H9 (cell line): ENCODE measurements at regions not wholly inside any gene's neighbourhood (a gene's known extent, or its start where the extent isn't known, plus 50 kb on each side); places are given as distances from the start of the nearest gene placed in this dataset.

Experiments used
- DNase-seq: peaks from one replicate; pipeline ENCODE4 v3.0.0-alpha.2; 2017
- H2AFZ ChIP-seq: one replicate; pipeline ENCODE4 v1.6.1; 2013; ENCODE audit warnings: mild to moderate bottlenecking, low read length, control low read depth, moderate library complexity
- H2AK5ac ChIP-seq: 2 replicates; pipeline ENCODE4 v1.6.1; 2013; ENCODE audit warnings: low read length, control low read depth, mixed read lengths; ENCODE audit not compliant: insufficient read length
- H2BK120ac ChIP-seq: one replicate; pipeline ENCODE4 v1.6.1; 2013; ENCODE audit warnings: low read depth, mild to moderate bottlenecking, low read length, control low read depth, inconsistent platforms; ENCODE audit not compliant: poor library complexity, severe bottlenecking
- H2BK12ac ChIP-seq: 2 replicates; pipeline ENCODE4 v1.6.1; 2013; ENCODE audit warnings: low read length, control low read depth, mixed read lengths, low read depth; ENCODE audit not compliant: insufficient read length
- H2BK15ac ChIP-seq: 2 replicates; pipeline ENCODE4 v1.6.1; 2013; ENCODE audit warnings: low read depth, low read length, control low read depth
- H2BK20ac ChIP-seq: one replicate; pipeline ENCODE4 v1.6.1; 2013; ENCODE audit warnings: low read depth, mild to moderate bottlenecking, low read length, control low read depth, inconsistent platforms; ENCODE audit not compliant: poor library complexity, severe bottlenecking
- H2BK5ac ChIP-seq: 2 replicates; pipeline ENCODE4 v1.6.1; 2013; ENCODE audit warnings: low read length, control low read depth, mixed read lengths; ENCODE audit not compliant: insufficient read length
- H3K14ac ChIP-seq: 2 replicates; pipeline ENCODE4 v1.6.1; 2013; ENCODE audit warnings: low read length, control low read depth; ENCODE audit not compliant: insufficient read depth
- H3K18ac ChIP-seq: 2 replicates; pipeline ENCODE4 v1.6.1; 2013; ENCODE audit warnings: low read depth, mild to moderate bottlenecking, mixed read lengths, low read length, control low read depth; ENCODE audit not compliant: insufficient read length
- H3K23ac ChIP-seq: 2 replicates; pipeline ENCODE4 v1.6.1; 2013; ENCODE audit warnings: low read length, control low read depth, mixed read lengths, low read depth; ENCODE audit not compliant: insufficient read length
- H3K23me2 ChIP-seq: 2 replicates; pipeline ENCODE4 v1.6.1; 2013; ENCODE audit warnings: low read depth, mild to moderate bottlenecking, mixed read lengths, low read length, control low read depth; ENCODE audit not compliant: insufficient read length, poor library complexity, severe bottlenecking
- H3K27ac ChIP-seq: 2 replicates; pipeline ENCODE4 v1.5.1; 2013; ENCODE audit warnings: low read length, control low read depth, mixed read lengths, low read depth; ENCODE audit not compliant: insufficient read length
- H3K27me3 ChIP-seq: 2 replicates; pipeline ENCODE4 v1.6.1; 2013; ENCODE audit warnings: low read length, control low read depth, inconsistent platforms; ENCODE audit not compliant: insufficient read depth
- H3K4ac ChIP-seq: 2 replicates; pipeline ENCODE4 v1.6.1; 2013; ENCODE audit warnings: low read depth, mild to moderate bottlenecking, control low read depth, inconsistent platforms, low read length, moderate library complexity
- H3K4me1 ChIP-seq: 2 replicates; pipeline ENCODE4 v1.6.1; 2013; ENCODE audit warnings: low read length, control low read depth, inconsistent platforms; ENCODE audit not compliant: insufficient read depth
- H3K4me2 ChIP-seq: 2 replicates; pipeline ENCODE4 v1.6.1; 2013; ENCODE audit warnings: low read length, control low read depth, mixed read lengths; ENCODE audit not compliant: insufficient read length, insufficient read depth
- H3K56ac ChIP-seq: 2 replicates; pipeline ENCODE4 v1.6.1; 2013; ENCODE audit warnings: low read depth, mild to moderate bottlenecking, mixed read lengths, low read length, control low read depth; ENCODE audit not compliant: insufficient read length
- H3K79me1 ChIP-seq: 2 replicates; pipeline ENCODE4 v1.6.1; 2013; ENCODE audit warnings: low read depth, mild to moderate bottlenecking, moderate library complexity, low read length, control low read depth, inconsistent platforms; ENCODE audit not compliant: insufficient read depth, poor library complexity, severe bottlenecking
- H3K79me2 ChIP-seq: 2 replicates; pipeline ENCODE4 v1.6.1; 2013; ENCODE audit warnings: low read length, control low read depth, inconsistent platforms; ENCODE audit not compliant: insufficient read depth
- H3K9ac ChIP-seq: 2 replicates; pipeline ENCODE4 v1.6.1; 2013; ENCODE audit warnings: low read length, control low read depth, mixed read lengths; ENCODE audit not compliant: insufficient read length; ENCODE audit errors: extremely low read depth
- H3K9me3 ChIP-seq: one replicate; pipeline ENCODE4 v1.6.1; 2013; ENCODE audit warnings: low read depth, low read length, inconsistent platforms; ENCODE audit not compliant: control insufficient read depth
- H3T11ph ChIP-seq: one replicate; pipeline ENCODE4 v1.6.1; 2013; ENCODE audit warnings: mild to moderate bottlenecking, low read length, control low read depth, inconsistent platforms
- H4K20me1 ChIP-seq: one replicate; pipeline ENCODE4 v1.6.1; 2013; ENCODE audit not compliant: control insufficient read depth, insufficient read length, insufficient read depth
- H4K5ac ChIP-seq: 2 replicates; pipeline ENCODE4 v1.6.1; 2013; ENCODE audit warnings: low read depth, mild to moderate bottlenecking, mixed read lengths, low read length, control low read depth; ENCODE audit not compliant: insufficient read length
- H4K8ac ChIP-seq: replicated peaks from 2 replicates; pipeline ENCODE4 v1.6.1; 2013; ENCODE audit warnings: low read length, control low read depth, mixed read lengths, low read depth; ENCODE audit not compliant: insufficient read length
- H4K91ac ChIP-seq: 2 replicates; pipeline ENCODE4 v1.6.1; 2013; ENCODE audit warnings: low read depth, mild to moderate bottlenecking, moderate library complexity, mixed read lengths, low read length, control low read depth; ENCODE audit not compliant: insufficient read length
- H3K27ac Mint-ChIP-seq, 3 experiments: 2 replicates in 2 of 3; 3 replicates in 1 of 3; pipeline ENCODE4 v1.8.0; 2020 to 2021; ENCODE audit warnings: mixed read lengths in 3 of 3, mild to moderate bottlenecking in 1 of 3, moderate library complexity in 1 of 3
- H3K27me3 Mint-ChIP-seq: 2 replicates; pipeline ENCODE4 v1.8.0; 2021; ENCODE audit warnings: low read depth, mild to moderate bottlenecking, moderate library complexity, mixed read lengths
- H3K36me3 Mint-ChIP-seq, 3 experiments: 2 replicates in 2 of 3; 3 replicates in 1 of 3; pipeline ENCODE4 v1.8.0; 2020 to 2021; ENCODE audit warnings: low read depth in 3 of 3, mixed read lengths in 3 of 3; ENCODE audit not compliant: insufficient read depth in 1 of 3
- H3K4me1 Mint-ChIP-seq, 2 experiments: 2 replicates each; pipeline ENCODE4 v1.8.0; 2020; ENCODE audit warnings: mixed read lengths in 2 of 2
- H3K4me3 Mint-ChIP-seq, 2 experiments: 2 replicates in 1 of 2; 3 replicates in 1 of 2; pipeline ENCODE4 v1.8.0; 2020 to 2021; ENCODE audit warnings: mild to moderate bottlenecking in 2 of 2, mixed read lengths in 2 of 2, moderate library complexity in 1 of 2
- H3K9me3 Mint-ChIP-seq, 2 experiments: 2 replicates in 1 of 2; 3 replicates in 1 of 2; pipeline ENCODE4 v1.8.0; 2020; ENCODE audit warnings: mild to moderate bottlenecking in 2 of 2, mixed read lengths in 2 of 2, moderate library complexity in 1 of 2
- WGBS: extraction: QIAGEN DNeasy Blood & Tissue Kit; methylation state at CpG from one replicate; pipeline ENCODE4 v1.1.7; 2013; ENCODE audit warnings: missing lambda C conversion rate, low lambda C conversion rate, mixed read lengths; ENCODE audit not compliant: insufficient read length; ENCODE audit errors: extremely low coverage; 5-methylcytosine and 5-hydroxymethylcytosine counted together
- TF ChIP-seq, protein P1 (sequence below): fragments of 200-600 bp; sonication (generic); conservative IDR thresholded peaks from 3 replicates; pipeline ENCODE4 v1.8.0; 2021; ENCODE audit warnings: antibody characterized with exemption, mild to moderate bottlenecking

DNA sequence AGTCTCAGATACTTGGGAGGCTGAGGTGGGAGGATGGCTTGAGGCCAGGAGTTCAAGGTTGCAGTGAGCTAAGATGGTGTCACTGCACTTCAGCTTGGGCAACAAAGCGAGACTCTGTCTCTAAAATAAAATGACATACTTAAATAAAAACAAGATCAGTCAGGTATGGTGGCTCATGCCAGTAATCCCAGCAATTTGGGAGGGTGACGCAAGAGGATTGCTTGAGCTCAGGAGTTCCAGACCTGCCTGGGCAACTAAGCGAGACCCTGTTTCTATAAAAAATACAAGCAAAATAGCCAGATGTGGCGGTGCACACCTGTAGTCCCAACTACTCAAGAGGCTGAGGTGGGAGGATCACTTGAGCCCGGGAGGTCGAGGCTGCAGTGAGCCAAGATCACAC, 149.6 kb downstream of the ZFP64 start:
- Histone ChIP-seq H3K18ac (no peak overlapping the region), H3K23me2 (no peaks in the 10 kb centered on the region), H2AK5ac (no peak overlapping the region), H4K8ac (no peak overlapping the region), H2BK5ac (no peak overlapping the region), H3K4ac (no peak overlapping the region), H3K14ac (no peak overlapping the region), H2BK20ac (no peak overlapping the region), H4K5ac (no peak overlapping the region), H4K20me1 (no peaks in the 10 kb centered on the region), H4K91ac (no peak overlapping the region), H3K27ac (no peak overlapping the region), H3K4me1 (no peaks in the 10 kb centered on the region; the same call in 1 of the 2 replicates), H3K56ac (no peak overlapping the region), H2AFZ (no peak overlapping the region), H2BK15ac (no peak overlapping the region), H3K9ac (no peak overlapping the region), H3K79me1 (no peaks in the 10 kb centered on the region), H2BK120ac (no peak overlapping the region), H3K27me3 (no peaks in the 10 kb centered on the region), H3K4me2 (no peak overlapping the region), H3T11ph (no peak overlapping the region), H3K79me2 (no peaks in the 10 kb centered on the region), H3K9me3 (no peaks in the 10 kb centered on the region), H3K23ac (no peak overlapping the region), H2BK12ac (no peak overlapping the region)
- Mint-ChIP-seq H3K4me3 (no peak overlapping the region), H3K27me3 (no peaks in the 10 kb centered on the region), H3K4me1 (peaks cover 18 to 27% of the 10 kb centered on the region in 2 experiments), H3K27ac (no peak overlapping the region), H3K9me3 (no peaks in the 10 kb centered on the region), H3K36me3 (no peaks in the 10 kb centered on the region; a peak in 1 of 7 replicates)
- TF ChIP-seq, protein P1, sequence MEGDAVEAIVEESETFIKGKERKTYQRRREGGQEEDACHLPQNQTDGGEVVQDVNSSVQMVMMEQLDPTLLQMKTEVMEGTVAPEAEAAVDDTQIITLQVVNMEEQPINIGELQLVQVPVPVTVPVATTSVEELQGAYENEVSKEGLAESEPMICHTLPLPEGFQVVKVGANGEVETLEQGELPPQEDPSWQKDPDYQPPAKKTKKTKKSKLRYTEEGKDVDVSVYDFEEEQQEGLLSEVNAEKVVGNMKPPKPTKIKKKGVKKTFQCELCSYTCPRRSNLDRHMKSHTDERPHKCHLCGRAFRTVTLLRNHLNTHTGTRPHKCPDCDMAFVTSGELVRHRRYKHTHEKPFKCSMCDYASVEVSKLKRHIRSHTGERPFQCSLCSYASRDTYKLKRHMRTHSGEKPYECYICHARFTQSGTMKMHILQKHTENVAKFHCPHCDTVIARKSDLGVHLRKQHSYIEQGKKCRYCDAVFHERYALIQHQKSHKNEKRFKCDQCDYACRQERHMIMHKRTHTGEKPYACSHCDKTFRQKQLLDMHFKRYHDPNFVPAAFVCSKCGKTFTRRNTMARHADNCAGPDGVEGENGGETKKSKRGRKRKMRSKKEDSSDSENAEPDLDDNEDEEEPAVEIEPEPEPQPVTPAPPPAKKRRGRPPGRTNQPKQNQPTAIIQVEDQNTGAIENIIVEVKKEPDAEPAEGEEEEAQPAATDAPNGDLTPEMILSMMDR: no peak
- no CpG with 5 or more reads among the region's 6 CpGs for WGBS
- no peak for DNase-seq
